ENCODE measurements at regions not wholly inside any gene's neighbourhood (a gene's known extent, or its start where the extent isn't known, plus 50 kb on each side); places are given as distances from the start of the nearest gene placed in this dataset.

- Histone ChIP-seq H3K27me3 (ENCODE audit: low read depth, low read length) (no peaks in the 10 kb centered on the region), H3K4me1 (ENCODE audit: low read length) (no peaks in the 10 kb centered on the region), H4K20me1 (ENCODE audit: insufficient read depth, low read length) (no peaks in the 10 kb centered on the region), H2AFZ (ENCODE audit: low read depth, low read length) (no peak overlapping the region), H3K79me2 (ENCODE audit: low read length) (no peaks in the 10 kb centered on the region), H3K4me3 (ENCODE audit: low read length) (no peak overlapping the region), H3K9me3 (ENCODE audit: insufficient read depth, low read length) (no peaks in the 10 kb centered on the region), H3K4me2 (ENCODE audit: low read length) (no peak overlapping the region), H3K9ac (ENCODE audit: low read length) (no peak overlapping the region), H3K27ac (ENCODE audit: low read length) (no peak overlapping the region), H3K36me3 (replicated peaks; ENCODE audit: low read depth, low read length) (no peaks in the 10 kb centered on the region)
- TF ChIP-seq CTCF (IDR thresholded peaks at IDR 0.05; ENCODE audit: low read depth, low read length), result no peak
- no peak for TF ChIP-seq EZH2phosphoT487 (IDR thresholded peaks at IDR 0.05; ENCODE audit: low read depth)
Measured at GRCh38 chr2:58660046-58660445, 418.9 kb upstream of the FANCL start.

GRCh38 chr2:58655152-58655551 is 414.0 kb upstream of the FANCL start:
- TF ChIP-seq CTCF (IDR thresholded peaks at IDR 0.05; ENCODE audit: low read depth, low read length) (no peak), EZH2phosphoT487 (IDR thresholded peaks at IDR 0.05; ENCODE audit: low read depth) (no peak)
- H3K27ac ChIP-seq (ENCODE audit: low read length), result no peak overlapping the region
- no peak overlapping the region for H3K9ac ChIP-seq (ENCODE audit: low read length)
- H2AFZ ChIP-seq (ENCODE audit: low read depth, low read length), result no peak overlapping the region
- H3K79me2 ChIP-seq (ENCODE audit: low read length), result no peaks in the 10 kb centered on the region
- no peaks in the 10 kb centered on the region for H3K27me3 ChIP-seq (ENCODE audit: low read depth, low read length)
- no peak overlapping the region for H3K4me3 ChIP-seq (ENCODE audit: low read length)
- H3K36me3 ChIP-seq (replicated peaks; ENCODE audit: low read depth, low read length), result no peaks in the 10 kb centered on the region
- no peaks in the 10 kb centered on the region for H3K9me3 ChIP-seq (ENCODE audit: insufficient read depth, low read length)
- H4K20me1 ChIP-seq (ENCODE audit: insufficient read depth, low read length), result no peaks in the 10 kb centered on the region
- H3K4me1 ChIP-seq (ENCODE audit: low read length), result no peaks in the 10 kb centered on the region
- H3K4me2 ChIP-seq (ENCODE audit: low read length), result no peak overlapping the region

- Histone ChIP-seq H3K4me1 (ENCODE audit: low read length) (no peaks in the 10 kb centered on the region), H3K4me2 (ENCODE audit: low read length) (no peak overlapping the region), H3K27me3 (ENCODE audit: low read depth, low read length) (no peaks in the 10 kb centered on the region), H3K79me2 (ENCODE audit: low read length) (no peaks in the 10 kb centered on the region), H4K20me1 (ENCODE audit: insufficient read depth, low read length) (no peaks in the 10 kb centered on the region), H3K9ac (ENCODE audit: low read length) (no peak overlapping the region), H3K27ac (ENCODE audit: low read length) (no peak overlapping the region), H3K36me3 (replicated peaks; ENCODE audit: low read depth, low read length) (no peaks in the 10 kb centered on the region), H2AFZ (ENCODE audit: low read depth, low read length) (no peak overlapping the region), H3K4me3 (ENCODE audit: low read length) (no peak overlapping the region), H3K9me3 (ENCODE audit: insufficient read depth, low read length) (no peaks in the 10 kb centered on the region)
- TF ChIP-seq EZH2phosphoT487 (IDR thresholded peaks at IDR 0.05; ENCODE audit: low read depth) (no peak), CTCF (IDR thresholded peaks at IDR 0.05; ENCODE audit: low read depth, low read length) (no peak)
Measured at GRCh38 chr2:58651930-58652329, 410.8 kb upstream of the FANCL start.

- Histone ChIP-seq H3K4me1 (ENCODE audit: low read length) (no peaks in the 10 kb centered on the region), H3K79me2 (ENCODE audit: low read length) (no peaks in the 10 kb centered on the region), H3K9me3 (ENCODE audit: insufficient read depth, low read length) (no peaks in the 10 kb centered on the region), H3K27me3 (ENCODE audit: low read depth, low read length) (no peaks in the 10 kb centered on the region), H3K4me3 (ENCODE audit: low read length) (no peak overlapping the region), H3K4me2 (ENCODE audit: low read length) (no peak overlapping the region), H4K20me1 (ENCODE audit: insufficient read depth, low read length) (no peaks in the 10 kb centered on the region), H2AFZ (ENCODE audit: low read depth, low read length) (no peak overlapping the region), H3K27ac (ENCODE audit: low read length) (no peak overlapping the region), H3K36me3 (replicated peaks; ENCODE audit: low read depth, low read length) (no peaks in the 10 kb centered on the region), H3K9ac (ENCODE audit: low read length) (no peak overlapping the region)
- no peak for TF ChIP-seq EZH2phosphoT487 (IDR thresholded peaks at IDR 0.05; ENCODE audit: low read depth)
- TF ChIP-seq CTCF (IDR thresholded peaks at IDR 0.05; ENCODE audit: low read depth, low read length), result no peak
Measured at GRCh38 chr2:58650781-58651180, 409.7 kb upstream of the FANCL start.

Data from OCI-LY3 (cell line).